ENCODE measurements at regions not wholly inside any gene's neighbourhood (a gene's known extent, or its start where the extent isn't known, plus 50 kb on each side); places are given as distances from the start of the nearest gene placed in this dataset.
"Not testable (repeated sequence)": the region's sequence is repeated elsewhere in the genome, so short reads cannot be mapped to it uniquely, and the experiment has no call there.

- DNase-seq (ENCODE audit: low read depth in 2 of 2) = no peak
Observed at GRCh38 chr9:11142965-11143738, 530.4 kb upstream of the PTPRD start.

- DNase-seq (ENCODE audit: low read depth in 2 of 2) = no peak
Observed at GRCh38 chr9:11144746-11145145, 531.9 kb upstream of the PTPRD start.

- no peak for DNase-seq (ENCODE audit: low read depth in 2 of 2)
Observed at GRCh38 chr9:11148189-11148588, 535.4 kb upstream of the PTPRD start.

- DNase-seq (ENCODE audit: low read depth in 2 of 2) = no peak
Observed at GRCh38 chr9:11149065-11149464, 536.3 kb upstream of the PTPRD start.

GRCh38 chr9:11158063-11158462 is 545.3 kb upstream of the PTPRD start:
- DNase-seq (ENCODE audit: low read depth in 2 of 2) = no peak

GRCh38 chr9:11158676-11159075 is 545.9 kb upstream of the PTPRD start:
- no peak for DNase-seq (ENCODE audit: low read depth in 2 of 2)

- no peak for DNase-seq (ENCODE audit: low read depth in 2 of 2)
Observed at GRCh38 chr9:11159318-11159862, 546.6 kb upstream of the PTPRD start.

- DNase-seq (ENCODE audit: low read depth in 2 of 2) = no peak
Observed at GRCh38 chr9:11163843-11164242, 551.0 kb upstream of the PTPRD start.

- no peak for DNase-seq (ENCODE audit: low read depth in 2 of 2)
Observed at GRCh38 chr9:11182001-11182400, 569.2 kb upstream of the PTPRD start.

- no peak for DNase-seq (ENCODE audit: low read depth in 2 of 2)
Observed at GRCh38 chr9:11190719-11191118, 577.9 kb upstream of the PTPRD start.

- DNase-seq (ENCODE audit: low read depth in 2 of 2) = no peak
Observed at GRCh38 chr9:11192993-11193392, 580.2 kb upstream of the PTPRD start.

- DNase-seq (ENCODE audit: low read depth in 2 of 2) = no peak
Observed at GRCh38 chr9:11194246-11194645, 581.4 kb upstream of the PTPRD start.

GRCh38 chr9:11196840-11197365 is 584.1 kb upstream of the PTPRD start:
- not testable (repeated sequence) for DNase-seq (ENCODE audit: low read depth in 2 of 2)

GRCh38 chr9:11199335-11199734 is 586.5 kb upstream of the PTPRD start:
- no peak for DNase-seq (ENCODE audit: low read depth in 2 of 2)

- no peak for DNase-seq (ENCODE audit: low read depth in 2 of 2)
Observed at GRCh38 chr9:11204521-11204920, 591.7 kb upstream of the PTPRD start.

- DNase-seq (ENCODE audit: low read depth in 2 of 2) = no peak
Observed at GRCh38 chr9:11206925-11207324, 594.1 kb upstream of the PTPRD start.

GRCh38 chr9:11233696-11234095 is 620.9 kb upstream of the PTPRD start:
- no peak for DNase-seq (ENCODE audit: low read depth in 2 of 2)

GRCh38 chr9:11235061-11235460 is 622.3 kb upstream of the PTPRD start:
- no peak for DNase-seq (ENCODE audit: low read depth in 2 of 2)

- DNase-seq (ENCODE audit: low read depth in 2 of 2) = no peak
Observed at GRCh38 chr9:11241779-11242178, 629.0 kb upstream of the PTPRD start.

- DNase-seq (ENCODE audit: low read depth in 2 of 2) = no peak
Observed at GRCh38 chr9:11257992-11258391, 645.2 kb upstream of the PTPRD start.

GRCh38 chr9:11269036-11269435 is 656.2 kb upstream of the PTPRD start:
- DNase-seq (ENCODE audit: low read depth in 2 of 2) = peak; percentile 0 to 2

- no peak for DNase-seq (ENCODE audit: low read depth in 2 of 2)
Observed at GRCh38 chr9:11275158-11275695, 662.4 kb upstream of the PTPRD start.

GRCh38 chr9:11312966-11313365 is 700.2 kb upstream of the PTPRD start:
- DNase-seq (ENCODE audit: low read depth in 2 of 2) = no peak

Measured in lung microvascular endothelial cell (primary cell).